ENCODE measurements at regions not wholly inside any gene's neighbourhood (a gene's known extent, or its start where the extent isn't known, plus 50 kb on each side); places are given as distances from the start of the nearest gene placed in this dataset.

GRCh38 chr11:95387325-95387724, 156.3 kb upstream of the SESN3 start:
- TF ChIP-seq EZH2phosphoT487 (IDR thresholded peaks at IDR 0.05) (no peak), CTCF (IDR thresholded peaks at IDR 0.05) (no peak), EZH2 (IDR thresholded peaks at IDR 0.05) (no peak)
